ENCODE measurements at regions not wholly inside any gene's neighbourhood (a gene's known extent, or its start where the extent isn't known, plus 50 kb on each side); places are given as distances from the start of the nearest gene placed in this dataset.

DNA sequence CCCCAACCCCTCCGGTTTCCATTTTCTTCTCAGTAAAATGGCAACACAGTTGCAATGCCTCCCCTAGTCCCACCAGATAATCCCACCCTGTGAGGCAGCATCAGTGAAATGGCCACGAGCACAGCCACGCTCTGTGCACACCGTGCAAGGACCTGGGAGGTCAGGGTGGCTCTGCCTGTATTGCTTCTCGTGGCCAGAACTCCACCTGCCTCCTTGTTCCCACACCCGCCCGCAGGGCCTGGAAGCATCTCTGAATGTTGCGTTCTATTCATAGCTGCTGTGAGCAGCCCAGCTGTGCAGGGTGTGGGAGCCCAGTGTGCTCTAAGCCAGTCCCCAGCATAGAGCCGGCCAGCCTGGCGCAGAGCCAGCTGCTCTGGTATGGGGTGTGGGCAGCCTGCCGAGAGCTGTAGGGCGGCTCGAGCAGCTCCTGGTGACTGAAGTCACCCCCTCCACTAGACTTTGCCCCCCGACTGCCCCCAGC is 161.1 kb downstream of the DLL1 start:
- TF ChIP-seq ZFX (IDR thresholded peaks at IDR 0.05) = no peak
- TF ChIP-seq, protein P1, sequence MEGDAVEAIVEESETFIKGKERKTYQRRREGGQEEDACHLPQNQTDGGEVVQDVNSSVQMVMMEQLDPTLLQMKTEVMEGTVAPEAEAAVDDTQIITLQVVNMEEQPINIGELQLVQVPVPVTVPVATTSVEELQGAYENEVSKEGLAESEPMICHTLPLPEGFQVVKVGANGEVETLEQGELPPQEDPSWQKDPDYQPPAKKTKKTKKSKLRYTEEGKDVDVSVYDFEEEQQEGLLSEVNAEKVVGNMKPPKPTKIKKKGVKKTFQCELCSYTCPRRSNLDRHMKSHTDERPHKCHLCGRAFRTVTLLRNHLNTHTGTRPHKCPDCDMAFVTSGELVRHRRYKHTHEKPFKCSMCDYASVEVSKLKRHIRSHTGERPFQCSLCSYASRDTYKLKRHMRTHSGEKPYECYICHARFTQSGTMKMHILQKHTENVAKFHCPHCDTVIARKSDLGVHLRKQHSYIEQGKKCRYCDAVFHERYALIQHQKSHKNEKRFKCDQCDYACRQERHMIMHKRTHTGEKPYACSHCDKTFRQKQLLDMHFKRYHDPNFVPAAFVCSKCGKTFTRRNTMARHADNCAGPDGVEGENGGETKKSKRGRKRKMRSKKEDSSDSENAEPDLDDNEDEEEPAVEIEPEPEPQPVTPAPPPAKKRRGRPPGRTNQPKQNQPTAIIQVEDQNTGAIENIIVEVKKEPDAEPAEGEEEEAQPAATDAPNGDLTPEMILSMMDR (conservative IDR thresholded peaks at IDR 0.05) = no peak
- no peak overlapping the region for H3K27ac ChIP-seq

DNA sequence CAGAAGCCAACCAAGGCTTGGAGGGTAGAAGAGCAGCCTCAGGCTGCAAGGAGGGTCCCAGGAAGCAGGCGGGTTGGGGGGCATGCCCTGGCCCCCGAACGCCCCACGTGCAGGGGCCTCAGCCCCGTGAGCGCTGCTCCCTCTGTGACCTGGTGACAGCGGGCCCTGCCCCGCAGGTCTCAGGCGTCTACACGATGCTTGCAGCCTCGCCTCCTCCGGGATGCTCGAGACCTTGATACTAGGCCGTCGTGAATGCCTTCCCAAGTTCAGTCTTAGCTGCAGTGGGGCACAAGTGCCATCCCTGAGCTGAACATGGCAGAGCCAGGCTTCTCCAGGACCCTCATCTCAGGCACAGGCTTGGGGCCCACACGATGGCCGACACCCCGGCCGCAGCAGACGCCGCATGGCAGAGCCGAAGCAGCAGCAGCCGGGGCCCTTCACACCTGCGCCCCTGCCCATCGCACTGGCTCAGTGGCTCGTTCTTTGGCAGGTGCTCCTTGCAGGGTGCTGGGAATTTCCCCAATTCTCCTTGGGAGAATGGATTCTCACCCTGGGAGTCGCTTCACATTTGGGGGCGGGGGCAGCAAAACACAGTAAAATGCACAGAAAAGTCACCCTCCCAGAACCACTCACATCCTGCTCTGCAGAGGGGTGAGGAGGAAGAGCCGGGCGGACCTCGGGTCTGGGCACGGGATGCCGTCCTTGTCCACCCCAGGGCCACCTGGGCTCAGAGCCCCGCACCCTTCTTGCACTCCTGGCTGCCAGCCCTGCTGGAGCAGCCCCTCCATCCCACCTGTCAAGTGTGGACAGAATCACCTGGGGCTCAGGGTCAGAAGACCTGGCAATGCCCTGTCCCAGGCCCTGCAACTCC is 161.8 kb downstream of the DLL1 start:
- TF ChIP-seq, protein P1 (conservative IDR thresholded peaks at IDR 0.05) = no peak
- no peak for TF ChIP-seq ZFX (IDR thresholded peaks at IDR 0.05)
- no peak overlapping the region; the same call in 1 of the 2 replicates for H3K27ac ChIP-seq

DNA sequence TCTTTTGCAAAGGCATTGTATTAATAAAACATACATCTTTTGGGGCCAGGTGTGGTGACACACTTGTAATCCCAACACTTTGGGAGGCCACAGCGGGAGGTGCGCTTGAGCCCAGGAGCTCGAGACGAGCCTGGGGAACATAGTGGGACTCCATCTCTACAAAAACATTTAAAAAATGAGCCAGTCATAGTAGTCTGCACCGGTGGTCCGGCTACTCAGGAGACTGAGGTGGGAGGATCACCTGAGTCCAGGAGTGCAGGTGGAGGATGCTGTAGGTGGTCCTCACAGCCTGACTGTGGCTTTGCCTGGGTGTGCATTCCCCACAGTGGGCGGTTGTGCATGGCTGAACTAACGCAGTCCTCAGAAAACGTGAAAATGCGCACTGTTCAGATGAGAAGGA is 162.5 kb downstream of the DLL1 start:
- TF ChIP-seq, protein P1 (conservative IDR thresholded peaks at IDR 0.05) = no peak
- no peak for TF ChIP-seq ZFX (IDR thresholded peaks at IDR 0.05)
- H3K27ac ChIP-seq = no peak overlapping the region; the same call in 1 of the 2 replicates

DNA sequence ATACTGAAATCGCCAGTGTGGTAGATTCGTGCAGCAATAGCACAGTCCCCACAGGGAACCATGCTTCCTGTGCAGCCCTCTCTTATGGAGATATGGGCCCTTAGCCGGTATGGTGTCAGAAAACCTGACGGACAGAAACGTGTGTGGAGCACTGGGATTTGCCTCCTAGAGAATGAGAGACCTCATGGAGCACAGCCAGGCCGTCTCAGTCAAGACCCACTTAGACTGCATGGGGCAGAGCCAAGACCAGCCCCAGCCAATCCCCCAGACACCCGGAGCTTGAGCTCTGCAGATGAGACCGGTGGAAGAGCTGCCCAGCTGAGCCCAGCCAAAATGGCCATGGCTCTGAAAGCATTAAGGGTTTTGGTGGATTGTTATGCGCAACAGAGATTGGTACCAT is 163.7 kb downstream of the DLL1 start:
- TF ChIP-seq, protein P1 (conservative IDR thresholded peaks at IDR 0.05) = no peak
- no peak for TF ChIP-seq ZFX (IDR thresholded peaks at IDR 0.05)
- H3K27ac ChIP-seq = no peak overlapping the region

DNA sequence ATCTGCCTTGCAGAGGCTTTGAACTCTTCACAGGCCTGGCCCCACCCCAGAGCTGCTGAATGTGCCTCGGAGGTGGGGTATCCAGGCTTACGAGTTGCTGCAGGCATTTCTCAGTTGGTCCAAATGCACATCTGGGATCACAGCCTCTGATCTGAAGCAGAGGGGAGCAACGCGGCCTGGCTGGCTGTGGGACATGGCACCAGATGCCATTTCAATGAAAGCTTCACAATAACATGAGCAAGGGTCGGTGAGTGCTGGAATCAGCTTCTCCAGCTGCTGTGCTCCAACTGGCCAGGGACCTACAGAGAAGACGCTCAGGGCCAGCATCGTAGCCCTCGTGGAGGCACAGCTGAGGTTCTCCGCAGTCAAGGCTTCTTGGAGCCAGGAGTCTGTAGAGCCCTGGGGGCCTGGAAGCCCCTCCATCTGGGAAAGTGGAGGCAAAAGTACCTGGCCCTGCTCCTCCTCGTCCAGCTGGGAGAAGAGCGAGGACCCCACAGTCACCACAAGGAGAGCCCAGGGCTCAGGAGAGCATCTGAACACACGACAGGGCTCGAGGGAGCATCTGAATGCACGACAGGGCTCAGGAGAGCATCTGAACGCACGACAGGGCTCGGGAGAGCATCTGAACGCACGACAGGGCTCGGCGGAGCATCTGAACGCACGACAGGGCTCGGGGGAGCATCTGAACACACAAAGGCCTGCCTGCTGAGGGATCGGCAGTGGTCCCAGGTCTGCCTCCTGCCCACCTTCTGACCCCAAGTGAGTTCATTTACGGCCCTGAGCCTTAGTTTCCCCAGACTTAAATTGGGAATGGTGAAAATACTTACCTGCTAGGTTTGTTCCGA is 165.2 kb downstream of the DLL1 start:
- peak overlapping the region; percentile 50 for H3K27ac ChIP-seq
- TF ChIP-seq ZFX (IDR thresholded peaks at IDR 0.05) = no peak
- TF ChIP-seq, protein P1 (conservative IDR thresholded peaks at IDR 0.05) = no peak

DNA sequence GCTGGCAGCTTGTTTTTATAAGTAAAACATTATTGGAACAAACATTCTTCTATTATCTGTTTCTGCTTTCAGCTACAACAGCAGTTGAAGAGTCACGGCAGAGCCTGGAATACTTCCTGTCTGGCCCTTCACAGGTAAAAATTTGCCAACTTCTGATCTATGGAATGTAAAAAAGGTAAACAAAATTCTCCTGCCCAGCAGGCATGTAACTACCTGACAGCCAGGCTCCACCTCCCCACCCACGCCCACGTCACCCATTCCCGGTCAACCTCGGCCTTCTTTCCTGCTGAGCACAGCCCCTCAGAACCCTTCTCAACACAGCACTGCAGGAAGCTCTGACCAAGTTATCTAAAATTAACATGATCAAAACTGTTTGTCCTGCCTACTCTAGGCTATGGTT is 166.0 kb downstream of the DLL1 start:
- TF ChIP-seq, protein P1 (conservative IDR thresholded peaks at IDR 0.05) = no peak
- TF ChIP-seq ZFX (IDR thresholded peaks at IDR 0.05) = no peak
- H3K27ac ChIP-seq = peak overlapping the region; percentile 50

DNA sequence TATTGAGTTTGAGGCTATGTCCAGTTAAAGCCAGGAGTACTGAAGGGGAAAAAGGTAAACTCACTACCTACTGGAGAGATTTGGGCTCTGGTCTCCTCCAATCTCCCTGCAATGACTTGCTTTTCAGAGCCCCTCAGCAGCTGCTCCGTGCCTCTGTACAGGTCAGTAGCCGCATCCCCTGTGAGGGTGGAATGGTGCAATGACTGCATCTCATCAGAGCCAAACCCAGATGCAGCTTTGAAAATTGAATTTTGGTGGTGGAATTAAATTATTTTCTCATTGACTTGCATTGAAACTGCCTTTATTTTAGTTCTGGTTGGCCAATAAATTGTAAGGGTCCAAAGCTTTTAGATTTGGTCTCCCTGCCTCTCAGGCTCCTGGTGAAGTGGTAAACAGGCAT is 166.7 kb downstream of the DLL1 start:
- peak overlapping the region; percentile 61 for H3K27ac ChIP-seq
- TF ChIP-seq, protein P1 (conservative IDR thresholded peaks at IDR 0.05) = no peak
- TF ChIP-seq ZFX (IDR thresholded peaks at IDR 0.05) = no peak

All from C4-2B (cell line).